MM.1S (cell line): ENCODE measurements at regions not wholly inside any gene's neighbourhood (a gene's known extent, or its start where the extent isn't known, plus 50 kb on each side); places are given as distances from the start of the nearest gene placed in this dataset.

ENCODE experiments used
- EZH2phosphoT487 ChIP-seq: fragments of 300-600 bp; sonication (generic); IDR thresholded peaks from 2 replicates; pipeline ENCODE4 v1.6.1; 2018; ENCODE audit warnings: antibody characterized with exemption, low read length
- TF ChIP-seq, protein P1 (sequence below): fragments of 300-600 bp; sonication (generic); IDR thresholded peaks from 2 replicates; pipeline ENCODE4 v1.5.1; 2016; ENCODE audit warnings: antibody characterized with exemption, low read length, mixed read lengths

DNA sequence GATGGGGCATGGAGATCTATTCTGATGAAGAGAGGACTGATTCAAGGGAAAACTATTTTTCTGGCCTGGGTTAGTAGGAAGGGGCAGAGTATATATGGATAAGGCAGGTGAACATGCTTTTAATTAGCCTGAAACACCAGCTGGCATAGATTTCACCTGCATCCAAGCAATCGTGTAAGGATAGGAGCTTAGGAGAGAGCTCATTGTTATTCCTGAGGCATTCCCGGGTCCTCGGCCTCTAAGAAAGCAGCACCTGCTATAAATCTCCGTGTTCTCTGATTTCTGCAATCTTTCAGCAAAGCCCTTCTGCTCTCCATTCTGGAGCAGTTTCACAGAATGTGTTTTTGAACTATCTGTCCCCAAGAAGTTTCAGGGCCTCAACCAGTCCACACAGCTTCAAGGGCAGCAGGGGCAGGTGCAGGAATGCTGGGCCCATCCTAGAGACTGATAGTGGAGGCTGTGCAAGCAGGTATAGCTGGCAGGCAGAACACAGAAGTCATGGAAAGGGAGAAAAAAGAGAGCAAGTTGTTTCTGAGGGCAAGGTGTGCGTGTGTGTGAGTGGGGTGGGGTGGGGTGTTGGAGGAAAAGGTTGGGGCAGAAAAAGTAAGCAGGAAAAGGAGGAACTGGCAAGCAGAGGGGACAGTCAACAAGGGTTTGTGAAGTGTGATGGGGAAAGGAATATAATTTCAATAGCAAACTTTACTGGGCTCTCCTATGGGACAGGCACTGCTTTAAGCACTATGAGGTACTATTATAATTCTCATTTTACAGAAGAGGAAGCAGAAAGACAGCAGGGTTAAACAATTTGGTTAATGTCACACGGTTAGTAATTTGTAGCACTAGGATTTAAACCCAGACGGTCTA lies 203.7 kb upstream of the SSTR1 start:
- TF ChIP-seq, protein P1, sequence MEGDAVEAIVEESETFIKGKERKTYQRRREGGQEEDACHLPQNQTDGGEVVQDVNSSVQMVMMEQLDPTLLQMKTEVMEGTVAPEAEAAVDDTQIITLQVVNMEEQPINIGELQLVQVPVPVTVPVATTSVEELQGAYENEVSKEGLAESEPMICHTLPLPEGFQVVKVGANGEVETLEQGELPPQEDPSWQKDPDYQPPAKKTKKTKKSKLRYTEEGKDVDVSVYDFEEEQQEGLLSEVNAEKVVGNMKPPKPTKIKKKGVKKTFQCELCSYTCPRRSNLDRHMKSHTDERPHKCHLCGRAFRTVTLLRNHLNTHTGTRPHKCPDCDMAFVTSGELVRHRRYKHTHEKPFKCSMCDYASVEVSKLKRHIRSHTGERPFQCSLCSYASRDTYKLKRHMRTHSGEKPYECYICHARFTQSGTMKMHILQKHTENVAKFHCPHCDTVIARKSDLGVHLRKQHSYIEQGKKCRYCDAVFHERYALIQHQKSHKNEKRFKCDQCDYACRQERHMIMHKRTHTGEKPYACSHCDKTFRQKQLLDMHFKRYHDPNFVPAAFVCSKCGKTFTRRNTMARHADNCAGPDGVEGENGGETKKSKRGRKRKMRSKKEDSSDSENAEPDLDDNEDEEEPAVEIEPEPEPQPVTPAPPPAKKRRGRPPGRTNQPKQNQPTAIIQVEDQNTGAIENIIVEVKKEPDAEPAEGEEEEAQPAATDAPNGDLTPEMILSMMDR, result no peak
- TF ChIP-seq EZH2phosphoT487, result no peak
